ENCODE measurements at regions not wholly inside any gene's neighbourhood (a gene's known extent, or its start where the extent isn't known, plus 50 kb on each side); places are given as distances from the start of the nearest gene placed in this dataset.

GRCh38 chr13:88800505-88800904 is 1129.3 kb downstream of the SLITRK5 start:
- Histone ChIP-seq H3K4me1 (ENCODE audit: low read depth) (no peaks in the 10 kb centered on the region), H3K9me3 (no peaks in the 10 kb centered on the region), H3K4me3 (no peak overlapping the region), H3K36me3 (ENCODE audit: low read depth) (no peaks in the 10 kb centered on the region)
- DNase-seq (no peak), ATAC-seq (no peak)
- intact Hi-C loops (cut with DNase I, micrococcal nuclease) = no loop called here
- TF ChIP-seq CTCF (IDR thresholded peaks at IDR 0.05) = no peak

DNA sequence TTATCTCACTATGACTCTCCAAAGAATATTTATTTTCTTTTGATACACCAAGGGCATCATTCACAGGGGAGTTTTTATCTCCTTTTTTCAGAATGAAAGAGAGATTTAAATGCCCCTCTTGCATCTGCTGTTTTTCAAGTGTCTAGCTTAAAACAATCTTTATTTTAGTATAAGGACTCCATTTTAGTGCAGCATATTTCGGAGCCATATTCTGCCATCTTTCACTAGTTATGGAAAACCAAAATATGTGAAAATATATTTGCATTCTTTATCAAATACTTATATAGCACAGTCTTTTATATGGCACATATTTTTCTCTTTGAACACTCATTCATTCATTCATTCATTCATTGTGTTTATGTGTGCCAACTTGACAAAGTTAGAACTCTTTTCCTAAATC is 1130.2 kb downstream of the SLITRK5 start:
- H3K4me3 ChIP-seq = no peak overlapping the region
- no peaks in the 10 kb centered on the region for H3K36me3 ChIP-seq (ENCODE audit: low read depth)
- TF ChIP-seq CTCF (IDR thresholded peaks at IDR 0.05) = no peak
- intact Hi-C loops (cut with DNase I, micrococcal nuclease) = no loop called here
- no peaks in the 10 kb centered on the region for H3K4me1 ChIP-seq (ENCODE audit: low read depth)
- DNase-seq = no peak
- no peak for ATAC-seq
- H3K9me3 ChIP-seq = no peaks in the 10 kb centered on the region

GRCh38 chr13:88802886-88803285 is 1131.7 kb downstream of the SLITRK5 start:
- intact Hi-C loops (cut with DNase I, micrococcal nuclease) = no loop called here
- no peaks in the 10 kb centered on the region for H3K9me3 ChIP-seq
- DNase-seq (no peak), ATAC-seq (no peak)
- H3K4me1 ChIP-seq (ENCODE audit: low read depth) = no peaks in the 10 kb centered on the region
- no peak overlapping the region for H3K4me3 ChIP-seq
- no peaks in the 10 kb centered on the region for H3K36me3 ChIP-seq (ENCODE audit: low read depth)
- TF ChIP-seq CTCF (IDR thresholded peaks at IDR 0.05) = no peak

GRCh38 chr13:88806438-88806837 is 1135.3 kb downstream of the SLITRK5 start:
- Histone ChIP-seq H3K9me3 (peaks cover 9% of the 10 kb centered on the region), H3K4me3 (no peak overlapping the region), H3K4me1 (ENCODE audit: low read depth) (no peaks in the 10 kb centered on the region), H3K36me3 (ENCODE audit: low read depth) (no peaks in the 10 kb centered on the region)
- ATAC-seq (no peak), DNase-seq (no peak)
- no peak for TF ChIP-seq CTCF (IDR thresholded peaks at IDR 0.05)
- intact Hi-C loops (cut with DNase I, micrococcal nuclease) = no loop called here

GRCh38 chr13:88817560-88817959 is 1146.4 kb downstream of the SLITRK5 start:
- Histone ChIP-seq H3K36me3 (ENCODE audit: low read depth) (no peaks in the 10 kb centered on the region), H3K4me1 (ENCODE audit: low read depth) (no peaks in the 10 kb centered on the region), H3K4me3 (no peak overlapping the region), H3K9me3 (no peaks in the 10 kb centered on the region)
- no peak for TF ChIP-seq CTCF (IDR thresholded peaks at IDR 0.05)
- ATAC-seq (no peak), DNase-seq (no peak)
- intact Hi-C loops (cut with DNase I, micrococcal nuclease) = no loop called here

- ATAC-seq = no peak
- DNase-seq = no peak
- Histone ChIP-seq H3K4me1 (ENCODE audit: low read depth) (no peaks in the 10 kb centered on the region), H3K4me3 (no peak overlapping the region), H3K36me3 (ENCODE audit: low read depth) (no peaks in the 10 kb centered on the region), H3K9me3 (peaks cover 3% of the 10 kb centered on the region)
- TF ChIP-seq CTCF (IDR thresholded peaks at IDR 0.05) = no peak
- intact Hi-C loops (cut with DNase I, micrococcal nuclease) = no loop called here
Measured at GRCh38 chr13:88823114-88823513, 1151.9 kb downstream of the SLITRK5 start.
